Endothelial cell of umbilical vein (primary cell): ENCODE measurements at regions not wholly inside any gene's neighbourhood (a gene's known extent, or its start where the extent isn't known, plus 50 kb on each side); places are given as distances from the start of the nearest gene placed in this dataset.

Experiments
- BruUV-seq: library from RNA; stranded (reverse); fragments of 400-500 nt; replicated peaks from 2 replicates; lab custom pipeline; 2021; lab: Mats Ljungman, UMichigan
- CTCF ChIA-PET: fragments of 300-600, 350-600 bp; sonication (Branson Sonifier 250); formaldehyde crosslinking; loops from one replicate; lab custom pipeline; 2021; ENCODE audit warnings: antibody characterized with exemption, inconsistent platforms; lab: Charles Lee
- POLR2A ChIA-PET: fragments of 300-600, 350-600 bp; sonication (Branson Sonifier 250); formaldehyde crosslinking; loops from one replicate; lab custom pipeline; 2021; ENCODE audit warnings: antibody characterized with exemption, inconsistent platforms; lab: Charles Lee
- DNase-seq: peaks from one replicate; pipeline ENCODE4 v3.0.0-alpha.2; 2011; ENCODE audit warnings: low read depth, low spot score
- FAIRE-seq: peaks from 2 replicates; lab custom pipeline; 2011; peaks lifted over from hg19 to GRCh38; lab: Jason Lieb, UNC
- H2AFZ ChIP-seq: 2 replicates; pipeline ENCODE4 v1.6.0; 2012; ENCODE audit warnings: low read depth, low read length, control low read depth, inconsistent platforms
- H3K27ac ChIP-seq: 2 replicates; pipeline ENCODE4 v1.5.1; 2011; ENCODE audit warnings: low read depth, mild to moderate bottlenecking, control low read depth, low read length, moderate library complexity; ENCODE audit not compliant: insufficient read depth
- H3K27me3 ChIP-seq, 2 experiments: 2 replicates each; pipeline versions ENCODE4 v1.6.0 to v1.6.1; 2011; ENCODE audit warnings: low read length in 2 of 2, mixed read lengths in 1 of 2; ENCODE audit not compliant: control insufficient read depth in 2 of 2, insufficient read depth in 2 of 2
- H3K36me3 ChIP-seq, 2 experiments: 2 replicates in 1 of 2; 3 replicates in 1 of 2; pipeline ENCODE4 v1.5.1; 2011; ENCODE audit warnings: low read length in 2 of 2, mild to moderate bottlenecking in 1 of 2, moderate library complexity in 1 of 2; ENCODE audit not compliant: control insufficient read depth in 2 of 2, insufficient read depth in 2 of 2; ENCODE audit errors: extremely low read depth in 1 of 2
- H3K4me1 ChIP-seq: 3 replicates; pipeline ENCODE4 v1.5.1; 2011; ENCODE audit warnings: mild to moderate bottlenecking, low read length; ENCODE audit not compliant: control insufficient read depth, insufficient read depth; ENCODE audit errors: extremely low read depth
- H3K4me2 ChIP-seq: 2 replicates; pipeline ENCODE4 v1.6.1; 2011; ENCODE audit warnings: low read length, control low read depth, mixed read lengths; ENCODE audit not compliant: insufficient read depth
- H3K4me3 ChIP-seq, 3 experiments: fragments of 200-600 bp in 1 of 3; sonication (generic), shearing (Covaris generic) in 1 of 3; replicated peaks in 1 of 3; 2 replicates each; pipeline ENCODE4 v1.5.1; 2011 to 2016; ENCODE audit warnings: control low read depth in 3 of 3, low read length in 3 of 3, mild to moderate bottlenecking in 2 of 3, inconsistent platforms in 1 of 3, low read depth in 1 of 3, moderate library complexity in 1 of 3; ENCODE audit not compliant: insufficient read depth in 1 of 3
- H3K79me2 ChIP-seq: 2 replicates; pipeline ENCODE4 v1.6.0; 2012; ENCODE audit warnings: low read length, inconsistent platforms; ENCODE audit not compliant: control insufficient read depth, insufficient read depth
- H3K9ac ChIP-seq: replicated peaks from 2 replicates; pipeline ENCODE3; 2011; ENCODE audit warnings: low read length, control low read depth; ENCODE audit not compliant: insufficient read depth; ENCODE audit errors: extremely low read depth
- H3K9me1 ChIP-seq: replicated peaks from 3 replicates; pipeline ENCODE4 v1.6.0; 2011; ENCODE audit warnings: mild to moderate bottlenecking, low read length; ENCODE audit not compliant: control insufficient read depth, insufficient read depth; ENCODE audit errors: extremely low read depth
- H3K9me3 ChIP-seq: replicated peaks from 2 replicates; pipeline ENCODE4 v1.5.1; 2012; ENCODE audit warnings: low read length, inconsistent platforms; ENCODE audit not compliant: control insufficient read depth, insufficient read depth
- H4K20me1 ChIP-seq: replicated peaks from 2 replicates; pipeline ENCODE3; 2011; ENCODE audit warnings: mild to moderate bottlenecking, low read length; ENCODE audit not compliant: control insufficient read depth, insufficient read depth; ENCODE audit errors: extremely low read depth
- CTCF ChIP-seq, 2 donors: IDR thresholded peaks; 1 replicate in 1 of 2; 2 replicates in 1 of 2; pipeline ENCODE4 v1.5.1; 2011; ENCODE audit warnings: low read length in 2 of 2, mild to moderate bottlenecking in 2 of 2, moderate library complexity in 2 of 2, control low read depth in 1 of 2, inconsistent platforms in 1 of 2, low read depth in 1 of 2; ENCODE audit not compliant: insufficient read depth in 1 of 2; ENCODE audit errors: extremely low read depth in 1 of 2
- EZH2 ChIP-seq: IDR thresholded peaks from 2 replicates; pipeline ENCODE4 v1.6.1; 2012; ENCODE audit warnings: borderline replicate concordance, low read depth, mild to moderate bottlenecking, moderate library complexity, low read length, inconsistent platforms; ENCODE audit not compliant: severe bottlenecking
- FOS ChIP-seq: IDR thresholded peaks from 2 replicates; pipeline ENCODE4 v1.6.1; 2011; ENCODE audit warnings: mild to moderate bottlenecking, low read length, moderate library complexity, borderline replicate concordance; ENCODE audit not compliant: insufficient read depth
- GATA2 ChIP-seq: IDR thresholded peaks from 2 replicates; pipeline ENCODE4 v1.7.0; 2011; ENCODE audit warnings: low read depth, mild to moderate bottlenecking, moderate library complexity, mixed read lengths, low read length; ENCODE audit not compliant: insufficient read length, insufficient read depth
- JUN ChIP-seq: IDR thresholded peaks from 2 replicates; pipeline ENCODE4 v1.6.1; 2011; ENCODE audit warnings: borderline replicate concordance, low read depth; ENCODE audit not compliant: insufficient read length, insufficient read depth
- MYC ChIP-seq: IDR thresholded peaks from one replicate; pipeline ENCODE4 v1.6.1; 2011; ENCODE audit warnings: mild to moderate bottlenecking, low read depth, low read length
- POLR2A ChIP-seq: IDR thresholded peaks from 2 replicates; pipeline ENCODE4 v1.6.1; 2012; ENCODE audit warnings: low read depth, mild to moderate bottlenecking, control low read depth, low read length
- POLR2AphosphoS5 ChIP-seq: IDR thresholded peaks from 2 replicates; pipeline ENCODE4 v1.6.1; 2012; ENCODE audit warnings: low read depth, mild to moderate bottlenecking, control low read depth, low read length, moderate library complexity; ENCODE audit not compliant: insufficient read depth
- dilution Hi-C: fragments of 300-500 bp; cut with MboI; formaldehyde crosslinking; loops from one replicate; pipeline ENCODE4 v1.15.0; 2019; ENCODE audit warnings: low sequenced_read_pairs; ENCODE audit not compliant: extremely low pct_ligation_motif_present
- intact Hi-C: fragments of 100-400 bp; cut with micrococcal nuclease; formaldehyde crosslinking; loops from one replicate; pipeline ENCODE4 v1.10.0; 2022
- TF ChIP-seq, protein P1 (sequence below): IDR thresholded peaks from 2 replicates; pipeline ENCODE4 v1.6.1; 2011; ENCODE audit not compliant: insufficient read depth, insufficient read length

GRCh38 chr7:111666260-111666659, 104.0 kb upstream of the IMMP2L start:
- TF ChIP-seq CTCF (IDR thresholded peaks at IDR 0.05; ENCODE audit: extremely low read depth in 1 of 2, insufficient read depth in 1 of 2, low read depth in 1 of 2, low read length in 2 of 2), result no peak
- no peak for TF ChIP-seq MYC
- no peak for TF ChIP-seq GATA2
- TF ChIP-seq POLR2AphosphoS5, result no peak
- TF ChIP-seq JUN, result no peak
- TF ChIP-seq, protein P1, sequence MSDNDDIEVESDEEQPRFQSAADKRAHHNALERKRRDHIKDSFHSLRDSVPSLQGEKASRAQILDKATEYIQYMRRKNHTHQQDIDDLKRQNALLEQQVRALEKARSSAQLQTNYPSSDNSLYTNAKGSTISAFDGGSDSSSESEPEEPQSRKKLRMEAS, result no peak
- TF ChIP-seq POLR2A, result no peak
- no peak for TF ChIP-seq EZH2
- TF ChIP-seq FOS, result no peak
- Histone ChIP-seq H3K27ac (no peak overlapping the region), H4K20me1 (no peaks in the 10 kb centered on the region), H3K9ac (no peak overlapping the region), H3K4me1 (no peaks in the 10 kb centered on the region), H3K9me3 (no peaks in the 10 kb centered on the region), H3K36me3 (no peaks in the 10 kb centered on the region), H3K9me1 (no peaks in the 10 kb centered on the region), H3K79me2 (no peaks in the 10 kb centered on the region), H2AFZ (no peak overlapping the region), H3K4me3 (no peak overlapping the region), H3K4me2 (no peak overlapping the region), H3K27me3 (peaks cover 0 to 1% of the 10 kb centered on the region in 2 experiments)
- dilution Hi-C loops, result no loop called here
- FAIRE-seq, result no peak
- no peak for DNase-seq
- ChIA-PET POLR2A (no interaction called here), CTCF (no interaction called here)
- BruUV-seq, result no TSS peak
- intact Hi-C loops, result no loop called here
